K562 (cell line): ENCODE measurements at regions not wholly inside any gene's neighbourhood (a gene's known extent, or its start where the extent isn't known, plus 50 kb on each side); places are given as distances from the start of the nearest gene placed in this dataset.

Experiments
- CEBPB ChIP-seq: fragments of 450-650 bp; IDR thresholded peaks from 2 replicates; pipeline ENCODE4 v1.6.1; 2016; ENCODE audit warnings: missing genetic modification characterization, missing compliant biosample characterization
- HDAC6 ChIP-seq: IDR thresholded peaks from 2 replicates; pipeline ENCODE4 v1.6.1; 2012; ENCODE audit warnings: low read depth, mild to moderate bottlenecking, control low read depth, inconsistent platforms, low read length, moderate library complexity
- HNRNPUL1 ChIP-seq: fragments of 200-400 bp; formaldehyde crosslinking; IDR thresholded peaks from 2 replicates; pipeline ENCODE4 v1.6.1; 2017; ENCODE audit warnings: low read length
- KAT7 ChIP-seq: sonication (generic); formaldehyde crosslinking; IDR thresholded peaks from 2 replicates; pipeline ENCODE4 v1.8.0; 2022; ENCODE audit warnings: missing genetic modification reagents, mild to moderate bottlenecking, borderline replicate concordance
- PHTF2 ChIP-seq: fragments of 250-450 bp; sonication (Bioruptor Pico); IDR thresholded peaks from 2 replicates; pipeline ENCODE4 v1.5.0; 2021; ENCODE audit warnings: mild to moderate bottlenecking
- SMARCC2 ChIP-seq: fragments of 450-650 bp; IDR thresholded peaks from 2 replicates; pipeline ENCODE4 v1.6.1; 2017; ENCODE audit warnings: antibody characterized with exemption, moderate library complexity, mild to moderate bottlenecking, low read depth
- TEAD4 ChIP-seq, 2 experiments: sonication (generic) in 1 of 2; formaldehyde crosslinking in 1 of 2; IDR thresholded peaks; 2 replicates each; pipeline versions ENCODE4 v1.6.1 to v1.8.0; 2012 to 2022; ENCODE audit warnings: borderline replicate concordance in 1 of 2, inconsistent platforms in 1 of 2, low read length in 1 of 2, mild to moderate bottlenecking in 1 of 2, missing genetic modification reagents in 1 of 2
- ZHX1 ChIP-seq: fragments of 150-350 bp; conservative IDR thresholded peaks from 2 replicates; pipeline ENCODE4 v1.6.1; 2014; ENCODE audit warnings: low read length
- TF ChIP-seq, protein P1 (sequence below): sonication (generic); formaldehyde crosslinking; IDR thresholded peaks from 2 replicates; pipeline ENCODE4 v1.8.0; 2023; ENCODE audit warnings: mild to moderate bottlenecking, missing genetic modification reagents

DNA sequence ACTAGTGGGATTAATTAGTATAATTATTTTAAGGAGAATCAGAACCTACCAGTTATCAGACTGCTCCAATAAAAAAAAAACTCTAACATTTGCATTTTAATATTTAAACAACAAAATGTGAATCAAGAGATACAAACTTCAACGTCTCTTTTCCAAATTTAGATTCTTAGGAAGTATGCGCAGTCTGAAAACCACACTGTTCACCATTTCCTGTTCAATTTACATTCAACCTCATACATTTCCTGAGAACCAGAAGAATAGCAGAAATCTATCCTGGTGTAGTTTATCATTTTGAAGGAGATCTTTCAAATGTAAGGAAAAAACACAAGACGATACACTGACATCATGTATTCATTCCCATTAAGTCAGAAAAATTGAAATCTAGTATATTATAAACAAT lies 869.2 kb downstream of the EFNA5 start:
- TF ChIP-seq TEAD4 (IDR thresholded peaks at IDR 0.05; ENCODE audit: low read length) = no peak
- no peak for TF ChIP-seq TEAD4 (CRISPR knock-in tag; IDR thresholded peaks at IDR 0.05; ENCODE audit: borderline replicate concordance)
- no peak for TF ChIP-seq ZHX1
- no peak for TF ChIP-seq CEBPB (tag)
- TF ChIP-seq PHTF2 = no peak
- no peak for TF ChIP-seq SMARCC2
- TF ChIP-seq KAT7 (CRISPR knock-in tag) = no peak
- TF ChIP-seq, protein P1, sequence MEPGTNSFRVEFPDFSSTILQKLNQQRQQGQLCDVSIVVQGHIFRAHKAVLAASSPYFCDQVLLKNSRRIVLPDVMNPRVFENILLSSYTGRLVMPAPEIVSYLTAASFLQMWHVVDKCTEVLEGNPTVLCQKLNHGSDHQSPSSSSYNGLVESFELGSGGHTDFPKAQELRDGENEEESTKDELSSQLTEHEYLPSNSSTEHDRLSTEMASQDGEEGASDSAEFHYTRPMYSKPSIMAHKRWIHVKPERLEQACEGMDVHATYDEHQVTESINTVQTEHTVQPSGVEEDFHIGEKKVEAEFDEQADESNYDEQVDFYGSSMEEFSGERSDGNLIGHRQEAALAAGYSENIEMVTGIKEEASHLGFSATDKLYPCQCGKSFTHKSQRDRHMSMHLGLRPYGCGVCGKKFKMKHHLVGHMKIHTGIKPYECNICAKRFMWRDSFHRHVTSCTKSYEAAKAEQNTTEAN = no peak
- no peak for TF ChIP-seq HDAC6
- no peak for TF ChIP-seq HNRNPUL1
